GM12873 (cell line): ENCODE measurements at regions not wholly inside any gene's neighbourhood (a gene's known extent, or its start where the extent isn't known, plus 50 kb on each side); places are given as distances from the start of the nearest gene placed in this dataset.
A peak's percentile ranks its signal among the peaks of the same experiment; 100 is the strongest.

ENCODE experiments used
- CTCF ChIP-seq: IDR thresholded peaks from 2 replicates; pipeline ENCODE4 v1.5.1; 2012; ENCODE audit warnings: low read depth, mild to moderate bottlenecking, moderate library complexity, low read length, control low read depth; ENCODE audit not compliant: insufficient read depth; ENCODE audit errors: missing control alignments

GRCh38 chr3:31438742-31439141 is 94.0 kb upstream of the STT3B start:
- no peak for TF ChIP-seq CTCF

- TF ChIP-seq CTCF = no peak
Measured at GRCh38 chr3:31439890-31440750, 92.6 kb upstream of the STT3B start.

- no peak for TF ChIP-seq CTCF
Measured at GRCh38 chr3:31440878-31441277, 91.8 kb upstream of the STT3B start.

GRCh38 chr3:31442755-31443154 is 90.0 kb upstream of the STT3B start:
- no peak for TF ChIP-seq CTCF

- no peak for TF ChIP-seq CTCF
Measured at GRCh38 chr3:31444220-31445142, 88.2 kb upstream of the STT3B start.

GRCh38 chr3:31445701-31446100 is 87.0 kb upstream of the STT3B start:
- no peak for TF ChIP-seq CTCF

GRCh38 chr3:31448035-31448881 is 84.5 kb upstream of the STT3B start:
- peak; percentile 87 for TF ChIP-seq CTCF
